ENCODE measurements at regions not wholly inside any gene's neighbourhood (a gene's known extent, or its start where the extent isn't known, plus 50 kb on each side); places are given as distances from the start of the nearest gene placed in this dataset.

DNA sequence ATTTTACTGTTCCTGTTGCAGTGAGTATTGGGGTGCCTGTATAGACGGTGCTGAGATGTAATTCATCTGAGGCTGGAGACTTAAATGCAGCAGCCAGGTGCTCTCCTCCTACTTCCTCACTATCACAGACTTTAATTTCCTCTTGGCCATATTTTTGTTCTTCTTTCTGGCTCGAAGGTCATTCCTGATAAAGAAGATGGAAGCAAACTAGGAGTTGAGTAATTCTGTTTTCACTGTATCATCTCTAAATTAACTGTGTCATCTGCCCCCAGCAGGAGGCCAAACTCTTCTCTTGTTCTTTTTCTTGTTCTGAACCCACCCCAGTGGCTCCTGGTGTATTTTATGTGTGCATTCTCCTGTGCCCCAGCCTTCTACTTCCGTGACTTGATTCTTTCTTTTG lies 141.7 kb upstream of the ARHGAP5 start:
- no peak overlapping the region for H4K5ac ChIP-seq (ENCODE audit: low read depth, low read length)
- no peak overlapping the region for H2BK15ac ChIP-seq (ENCODE audit: low read depth, low read length)
- no peak for DNase-seq
- H3K9me1 ChIP-seq (ENCODE audit: insufficient read depth, low read length): no peaks in the 10 kb centered on the region
- no peak overlapping the region for H4K91ac ChIP-seq (ENCODE audit: insufficient read depth, low read depth, low read length)
- H3K4me2 ChIP-seq (ENCODE audit: low read depth, low read length): no peak overlapping the region
- H2AFZ ChIP-seq (replicated peaks; ENCODE audit: low read length, poor library complexity): no peak overlapping the region
- H3K14ac ChIP-seq (replicated peaks; ENCODE audit: low read depth, low read length): no peak overlapping the region
- no peak overlapping the region for H3K23ac ChIP-seq (ENCODE audit: low read depth, low read length)
- no peaks in the 10 kb centered on the region for H3K79me1 ChIP-seq (ENCODE audit: low read depth in 1 of 2, low read length in 2 of 2)
- H2AK5ac ChIP-seq (ENCODE audit: low read depth, low read length): no peak overlapping the region
- dilution Hi-C loops (cut with HindIII; ENCODE audit: low sequenced_read_pairs, unreplicated experiment) (no loop called here), intact Hi-C loops (cut with micrococcal nuclease) (no loop called here), in situ Hi-C loops (cut with MboI; ENCODE audit: low sequenced_read_pairs) (loop anchor here (25.0 kb wide), 1 partner anchor 302 kb away; no protein-coding TSS in a partner anchor)
- H2BK120ac ChIP-seq (ENCODE audit: low read depth, low read length): no peak overlapping the region
- no CpG with 5 or more reads among the region's 3 CpGs for WGBS, 2 experiments (ENCODE audit: extremely low coverage in 2 of 2, insufficient read length in 1 of 2)
- no peak for ATAC-seq (ENCODE audit: low read depth)
- H3K27me3 ChIP-seq (ENCODE audit: control insufficient read depth, insufficient read depth, low read length): no peaks in the 10 kb centered on the region
- H3K4me1 ChIP-seq (ENCODE audit: control insufficient read depth, insufficient read depth, low read length): peaks cover 3% of the 10 kb centered on the region; the same call in 1 of the 2 replicates
- no peak overlapping the region for H2AK9ac ChIP-seq (replicated peaks; ENCODE audit: low read depth, low read length, poor library complexity)
- no peak overlapping the region for H3K4ac ChIP-seq (ENCODE audit: low read depth, low read length)
- no peaks in the 10 kb centered on the region for H4K20me1 ChIP-seq (ENCODE audit: insufficient read depth, low read length)
- no peak overlapping the region for H3K18ac ChIP-seq (ENCODE audit: low read depth, low read length)
- no peak overlapping the region for H4K8ac ChIP-seq (ENCODE audit: low read depth in 2 of 2, low read length in 2 of 2)
- H3K9ac ChIP-seq (ENCODE audit: low read depth, low read length): no peak overlapping the region
- no peaks in the 10 kb centered on the region for H3K36me3 ChIP-seq (ENCODE audit: control insufficient read depth, insufficient read depth, low read length)
- H3K9me3 ChIP-seq (ENCODE audit: control insufficient read depth, insufficient read depth, low read length): no peaks in the 10 kb centered on the region
- BruUV-seq (replicated peaks): no TSS peak
- H3K4me3 ChIP-seq (ENCODE audit: insufficient read depth, low read depth, low read length): no peak overlapping the region
- ChIA-PET CTCF (interaction anchor here (1.5 kb wide), 1 partner anchor 625 kb away, joined by 3 read pairs; no protein-coding TSS in a partner anchor), POLR2A (ENCODE audit: unreplicated experiment) (no interaction called here)
- no peak overlapping the region for H3K27ac ChIP-seq (ENCODE audit: insufficient read depth, low read length)
- no peak overlapping the region for H3K56ac ChIP-seq (ENCODE audit: extremely low read depth, insufficient read depth, low read length)
- TF ChIP-seq SMC3 (IDR thresholded peaks at IDR 0.05; ENCODE audit: low read depth, low read length) (no peak), POLR2A (IDR thresholded peaks at IDR 0.05; ENCODE audit: low read depth, low read length) (no peak), RCOR1 (IDR thresholded peaks at IDR 0.05; ENCODE audit: insufficient replicate concordance, low read length) (no peak), NFE2L2 (IDR thresholded peaks at IDR 0.05; ENCODE audit: low read depth, low read length) (no peak), RAD21 (IDR thresholded peaks at IDR 0.05; ENCODE audit: low read length) (no peak), MXI1 (IDR thresholded peaks at IDR 0.05; ENCODE audit: borderline replicate concordance, low read depth, low read length) (no peak), CHD1 (IDR thresholded peaks at IDR 0.05; ENCODE audit: low read depth, low read length) (no peak), CEBPB (IDR thresholded peaks at IDR 0.05; ENCODE audit: low read depth, low read length) (no peak), MAFK (IDR thresholded peaks at IDR 0.05; ENCODE audit: low read depth, low read length) (no peak), FOS (IDR thresholded peaks at IDR 0.05; ENCODE audit: low read depth, low read length) (no peak), MAZ (IDR thresholded peaks at IDR 0.05; ENCODE audit: borderline replicate concordance, low read depth, low read length) (no peak), RFX5 (IDR thresholded peaks at IDR 0.05; ENCODE audit: low read depth, low read length) (no peak), BHLHE40 (IDR thresholded peaks at IDR 0.05; ENCODE audit: low read depth, low read length) (no peak)
- TF ChIP-seq, protein P1, sequence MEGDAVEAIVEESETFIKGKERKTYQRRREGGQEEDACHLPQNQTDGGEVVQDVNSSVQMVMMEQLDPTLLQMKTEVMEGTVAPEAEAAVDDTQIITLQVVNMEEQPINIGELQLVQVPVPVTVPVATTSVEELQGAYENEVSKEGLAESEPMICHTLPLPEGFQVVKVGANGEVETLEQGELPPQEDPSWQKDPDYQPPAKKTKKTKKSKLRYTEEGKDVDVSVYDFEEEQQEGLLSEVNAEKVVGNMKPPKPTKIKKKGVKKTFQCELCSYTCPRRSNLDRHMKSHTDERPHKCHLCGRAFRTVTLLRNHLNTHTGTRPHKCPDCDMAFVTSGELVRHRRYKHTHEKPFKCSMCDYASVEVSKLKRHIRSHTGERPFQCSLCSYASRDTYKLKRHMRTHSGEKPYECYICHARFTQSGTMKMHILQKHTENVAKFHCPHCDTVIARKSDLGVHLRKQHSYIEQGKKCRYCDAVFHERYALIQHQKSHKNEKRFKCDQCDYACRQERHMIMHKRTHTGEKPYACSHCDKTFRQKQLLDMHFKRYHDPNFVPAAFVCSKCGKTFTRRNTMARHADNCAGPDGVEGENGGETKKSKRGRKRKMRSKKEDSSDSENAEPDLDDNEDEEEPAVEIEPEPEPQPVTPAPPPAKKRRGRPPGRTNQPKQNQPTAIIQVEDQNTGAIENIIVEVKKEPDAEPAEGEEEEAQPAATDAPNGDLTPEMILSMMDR (conservative IDR thresholded peaks at IDR 0.05; ENCODE audit: low read depth, low read length): no peak
- TF ChIP-seq, protein P2, sequence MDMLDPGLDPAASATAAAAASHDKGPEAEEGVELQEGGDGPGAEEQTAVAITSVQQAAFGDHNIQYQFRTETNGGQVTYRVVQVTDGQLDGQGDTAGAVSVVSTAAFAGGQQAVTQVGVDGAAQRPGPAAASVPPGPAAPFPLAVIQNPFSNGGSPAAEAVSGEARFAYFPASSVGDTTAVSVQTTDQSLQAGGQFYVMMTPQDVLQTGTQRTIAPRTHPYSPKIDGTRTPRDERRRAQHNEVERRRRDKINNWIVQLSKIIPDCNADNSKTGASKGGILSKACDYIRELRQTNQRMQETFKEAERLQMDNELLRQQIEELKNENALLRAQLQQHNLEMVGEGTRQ (IDR thresholded peaks at IDR 0.05; ENCODE audit: low read depth, low read length): no peak
- TF ChIP-seq, protein P3, sequence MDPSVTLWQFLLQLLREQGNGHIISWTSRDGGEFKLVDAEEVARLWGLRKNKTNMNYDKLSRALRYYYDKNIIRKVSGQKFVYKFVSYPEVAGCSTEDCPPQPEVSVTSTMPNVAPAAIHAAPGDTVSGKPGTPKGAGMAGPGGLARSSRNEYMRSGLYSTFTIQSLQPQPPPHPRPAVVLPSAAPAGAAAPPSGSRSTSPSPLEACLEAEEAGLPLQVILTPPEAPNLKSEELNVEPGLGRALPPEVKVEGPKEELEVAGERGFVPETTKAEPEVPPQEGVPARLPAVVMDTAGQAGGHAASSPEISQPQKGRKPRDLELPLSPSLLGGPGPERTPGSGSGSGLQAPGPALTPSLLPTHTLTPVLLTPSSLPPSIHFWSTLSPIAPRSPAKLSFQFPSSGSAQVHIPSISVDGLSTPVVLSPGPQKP (IDR thresholded peaks at IDR 0.05; ENCODE audit: borderline replicate concordance, low read depth, low read length): no peak
- H2BK20ac ChIP-seq (ENCODE audit: low read depth, low read length): no peak overlapping the region
- no peak overlapping the region for H2BK5ac ChIP-seq (ENCODE audit: low read depth, low read length, poor library complexity, severe bottlenecking)
